Fibroblast of skin of right biceps (primary cell): ENCODE measurements at regions not wholly inside any gene's neighbourhood (a gene's known extent, or its start where the extent isn't known, plus 50 kb on each side); places are given as distances from the start of the nearest gene placed in this dataset.

Experiments
- DNase-seq: peaks from one replicate; pipeline ENCODE4 v3.0.0-alpha.2; 2013

DNA sequence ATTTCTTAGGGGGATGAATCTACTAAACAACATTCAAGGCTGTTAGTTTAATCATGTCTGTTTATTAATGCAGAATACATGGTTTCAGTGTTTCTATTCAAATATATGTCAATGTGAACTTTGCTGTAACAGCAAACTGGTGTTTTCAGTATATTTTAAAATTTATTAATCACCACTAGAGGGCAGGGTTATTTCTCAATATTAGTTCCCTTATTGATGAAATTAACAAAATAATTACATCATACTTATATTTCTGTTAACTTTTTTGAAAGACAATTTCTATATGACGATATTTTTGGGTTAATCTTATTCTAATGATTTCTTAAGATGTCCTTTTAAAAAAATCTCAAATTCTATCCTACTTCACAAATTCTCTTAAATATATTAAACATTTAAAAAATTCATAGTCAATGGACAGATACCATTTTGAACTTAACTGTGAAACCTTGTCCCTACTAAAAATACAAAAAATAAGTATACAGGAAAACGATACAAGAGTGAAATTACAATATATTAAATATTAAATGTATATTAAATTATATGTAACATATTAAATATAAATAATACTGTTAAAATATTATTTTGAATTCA lies 1034.1 kb upstream of the PRMT6 start:
- peak; percentile 22 for DNase-seq

GRCh38 chr1:106027871-106028270 lies 1028.6 kb upstream of the PRMT6 start:
- DNase-seq = no peak

- no peak for DNase-seq
Measured at GRCh38 chr1:106037526-106037925, 1018.9 kb upstream of the PRMT6 start.

GRCh38 chr1:106038260-106038659 lies 1018.2 kb upstream of the PRMT6 start:
- DNase-seq = no peak

GRCh38 chr1:106043971-106044370 lies 1012.5 kb upstream of the PRMT6 start:
- DNase-seq = no peak

DNA sequence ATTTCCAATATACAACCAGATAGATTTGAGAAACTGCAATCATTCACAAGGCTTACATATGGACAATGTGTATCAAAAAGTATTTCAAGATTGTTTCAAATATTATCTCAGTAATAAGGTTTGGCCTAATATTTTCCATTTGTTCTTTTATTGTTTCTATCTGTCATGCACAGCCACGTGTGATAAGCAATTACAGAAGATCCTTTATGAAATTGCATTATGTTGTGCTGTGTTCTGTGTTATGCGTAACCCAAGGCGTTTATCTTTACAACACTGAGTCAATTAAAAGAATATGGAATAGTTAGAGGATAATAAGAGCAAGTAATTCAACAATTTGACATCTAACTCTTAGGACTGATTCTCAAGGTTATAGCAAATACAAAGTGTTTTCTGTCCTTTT lies 1009.3 kb upstream of the PRMT6 start:
- DNase-seq = no peak

- no peak for DNase-seq
Measured at GRCh38 chr1:106049595-106049994, 1006.9 kb upstream of the PRMT6 start.

DNA sequence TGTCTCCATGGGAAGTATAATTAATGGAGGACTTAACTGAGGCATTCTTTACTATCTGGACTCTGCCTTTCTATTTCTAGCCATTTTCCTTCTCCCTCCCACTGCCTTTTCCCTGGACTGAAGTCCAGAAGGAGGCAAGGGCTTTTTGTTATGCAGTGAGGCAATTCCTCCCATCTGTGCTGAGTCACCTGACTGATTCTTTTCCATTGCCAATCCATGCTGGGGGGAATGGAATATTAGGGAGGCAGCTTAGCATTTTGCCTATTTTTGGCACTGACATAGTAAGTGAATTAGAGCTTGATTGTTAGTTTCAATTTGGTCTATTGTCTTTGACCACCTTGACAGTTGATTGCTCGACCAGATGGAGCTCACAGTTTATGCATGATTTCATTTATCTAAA lies 1000.6 kb upstream of the PRMT6 start:
- DNase-seq = no peak

- DNase-seq = no peak
Measured at GRCh38 chr1:106061586-106062495, 994.6 kb upstream of the PRMT6 start.

DNA sequence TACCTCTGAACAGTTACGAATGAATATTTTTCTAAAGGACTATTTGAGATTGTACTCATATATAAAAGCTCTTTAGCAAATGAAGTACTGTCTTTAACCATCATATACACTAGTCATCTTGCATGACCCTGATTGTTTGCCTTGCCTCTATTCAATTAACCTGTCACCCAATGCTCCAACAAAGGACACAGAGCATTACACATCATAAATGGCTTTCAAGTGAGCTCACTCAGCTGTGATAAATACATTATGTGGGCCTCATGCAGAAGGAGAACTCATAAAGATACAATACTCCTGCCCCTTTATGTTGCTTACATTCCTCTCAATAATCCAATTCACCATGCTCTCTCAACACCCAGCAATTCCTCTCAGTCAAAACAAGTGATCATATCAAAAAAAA lies 993.0 kb upstream of the PRMT6 start:
- DNase-seq = no peak

DNA sequence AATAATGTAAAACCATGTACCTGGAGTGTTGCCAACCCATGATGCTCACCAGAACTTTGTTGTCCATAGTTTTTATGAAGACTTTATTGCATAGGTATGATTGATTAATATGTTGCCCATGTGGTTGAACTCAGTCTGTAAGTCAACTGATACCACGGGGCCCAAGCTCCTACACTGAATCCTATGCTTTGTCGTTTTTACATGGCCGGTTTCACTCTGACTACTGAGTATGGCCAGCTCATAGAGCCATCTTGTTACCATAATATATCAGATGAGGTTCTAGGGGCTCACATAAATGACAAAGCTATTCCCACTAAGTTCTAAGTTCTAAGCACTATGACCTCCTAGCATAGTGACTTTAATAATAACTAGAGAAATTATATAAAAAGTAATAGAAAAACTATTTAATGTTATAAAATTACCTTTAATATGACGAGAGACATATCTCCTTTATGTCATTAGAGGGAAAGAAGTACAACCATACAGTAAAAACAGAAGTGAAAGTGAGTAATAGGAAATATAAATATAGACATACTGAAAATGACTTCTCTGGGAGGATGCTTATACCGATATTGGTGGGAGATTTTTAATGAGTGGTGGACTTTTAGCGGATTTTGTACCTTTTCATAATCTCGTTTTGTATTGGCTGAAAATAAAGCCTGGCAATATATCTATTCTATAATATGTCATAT lies 983.4 kb upstream of the PRMT6 start:
- no peak for DNase-seq

DNA sequence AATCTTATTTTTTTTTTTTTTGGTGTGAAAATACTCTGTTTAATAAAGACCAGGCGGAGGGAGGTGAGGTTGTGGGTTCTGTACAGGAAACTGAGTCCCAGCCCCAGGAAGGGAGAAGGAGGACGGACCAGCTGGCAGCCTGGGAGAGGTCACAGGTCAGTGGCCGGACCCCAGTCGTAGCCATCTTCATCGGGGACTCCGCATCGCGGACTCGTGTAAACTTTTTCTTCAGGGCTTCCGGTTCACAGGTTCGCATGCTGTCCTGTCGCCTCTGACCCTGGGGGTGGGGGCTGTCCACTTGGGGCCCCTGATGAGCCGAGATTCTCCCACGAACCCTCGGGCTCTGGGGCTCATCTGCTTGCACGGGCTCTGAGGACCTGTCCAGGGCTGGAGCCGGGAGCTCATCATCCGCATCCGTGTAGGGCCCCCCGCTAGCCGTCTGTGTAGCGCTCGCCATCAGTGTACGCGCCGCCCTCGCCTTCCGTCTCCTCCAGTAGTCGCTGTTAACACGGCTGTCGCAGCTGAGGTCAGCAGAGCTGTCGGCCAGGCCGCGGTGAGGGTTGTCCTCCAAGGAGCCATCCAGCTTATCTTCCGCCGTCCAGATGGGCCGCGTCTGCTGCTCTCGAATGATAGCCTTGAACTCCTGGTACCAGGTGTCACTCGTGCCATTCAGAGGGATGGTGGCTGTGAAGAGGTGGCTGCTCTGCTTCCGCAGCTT lies 975.7 kb upstream of the PRMT6 start:
- peak; percentile 0 for DNase-seq

DNA sequence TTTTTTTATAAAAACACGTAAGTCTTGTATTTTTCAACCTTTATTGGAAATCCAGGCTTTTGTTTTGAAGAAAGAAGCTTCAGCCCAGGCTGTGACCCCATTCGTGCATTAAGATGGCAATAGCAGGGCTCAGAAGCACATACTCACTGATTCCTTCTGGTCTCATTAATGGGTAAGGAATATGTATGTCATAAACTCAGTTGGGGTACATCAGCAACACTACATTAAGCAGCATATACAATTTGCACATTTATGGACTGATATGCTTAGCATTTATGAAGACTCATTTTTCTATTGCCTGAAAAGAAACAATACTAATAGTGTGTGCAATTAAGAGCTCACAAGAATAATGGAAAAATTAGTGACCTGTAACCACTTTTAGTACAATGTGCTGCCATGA lies 945.4 kb upstream of the PRMT6 start:
- DNase-seq = no peak

GRCh38 chr1:106113851-106114250 lies 942.6 kb upstream of the PRMT6 start:
- no peak for DNase-seq

- no peak for DNase-seq
Measured at GRCh38 chr1:106120789-106121188, 935.7 kb upstream of the PRMT6 start.

- no peak for DNase-seq
Measured at GRCh38 chr1:106121728-106122127, 934.7 kb upstream of the PRMT6 start.

DNA sequence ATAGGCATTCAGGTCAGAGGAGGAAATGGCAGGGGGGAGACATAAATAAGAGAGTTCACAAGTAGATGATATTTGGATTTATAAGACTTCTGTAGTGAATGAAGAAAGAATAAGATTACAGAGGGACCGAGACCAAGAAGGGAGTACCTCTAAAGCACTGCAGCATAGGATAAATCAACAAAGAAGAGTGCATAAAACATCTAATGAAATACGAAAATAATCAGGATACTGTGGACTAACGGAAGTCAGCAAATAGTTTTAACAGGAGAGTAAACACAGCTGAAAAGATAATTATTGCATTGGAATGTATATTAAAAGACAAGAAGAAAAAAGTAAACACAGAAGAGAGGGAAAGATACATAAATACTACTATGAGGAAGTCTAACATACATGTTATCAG lies 921.9 kb upstream of the PRMT6 start:
- DNase-seq = no peak

- DNase-seq = no peak
Measured at GRCh38 chr1:106173101-106173500, 883.4 kb upstream of the PRMT6 start.

GRCh38 chr1:106178791-106179190 lies 877.7 kb upstream of the PRMT6 start:
- no peak for DNase-seq

- DNase-seq = no peak
Measured at GRCh38 chr1:106181866-106182265, 874.6 kb upstream of the PRMT6 start.

DNA sequence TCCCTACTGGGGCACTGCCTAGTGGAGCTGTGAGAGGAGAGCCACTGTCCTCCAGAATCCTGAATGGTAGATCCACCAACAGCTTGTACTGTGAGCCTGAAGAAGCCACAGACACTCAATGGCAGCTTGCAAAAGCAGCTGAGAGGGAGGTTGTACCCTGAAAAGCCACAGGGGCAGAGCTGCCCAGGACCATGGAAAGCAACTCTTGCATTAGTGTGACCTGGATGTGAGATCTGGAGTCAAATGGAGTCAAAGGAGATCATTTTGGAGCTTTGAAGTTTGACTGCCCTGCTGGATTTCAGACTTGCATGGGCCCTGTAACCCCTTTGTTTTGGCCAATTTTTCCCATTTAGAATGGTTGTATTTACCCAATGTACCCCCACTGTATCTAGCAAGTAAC lies 871.4 kb upstream of the PRMT6 start:
- DNase-seq = no peak

DNA sequence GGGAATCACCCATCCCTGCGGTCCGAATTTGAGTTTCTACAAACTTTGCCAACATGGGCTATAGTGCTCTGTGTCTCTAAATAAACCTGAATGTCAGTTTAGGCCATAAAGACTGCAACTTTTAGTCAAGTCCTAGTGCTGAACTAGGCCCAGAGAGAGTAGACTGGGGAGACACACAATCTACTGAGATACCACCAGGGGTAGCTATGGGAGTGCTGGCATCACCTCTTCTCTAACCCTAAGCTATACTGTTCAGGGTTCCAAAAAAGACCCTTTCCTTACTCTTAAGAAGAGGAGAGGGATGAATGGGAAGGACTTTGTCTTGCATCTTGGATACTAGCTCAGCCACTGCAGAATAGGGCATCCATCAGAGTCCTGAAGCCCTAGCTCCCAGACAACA lies 866.7 kb upstream of the PRMT6 start:
- DNase-seq = no peak

DNA sequence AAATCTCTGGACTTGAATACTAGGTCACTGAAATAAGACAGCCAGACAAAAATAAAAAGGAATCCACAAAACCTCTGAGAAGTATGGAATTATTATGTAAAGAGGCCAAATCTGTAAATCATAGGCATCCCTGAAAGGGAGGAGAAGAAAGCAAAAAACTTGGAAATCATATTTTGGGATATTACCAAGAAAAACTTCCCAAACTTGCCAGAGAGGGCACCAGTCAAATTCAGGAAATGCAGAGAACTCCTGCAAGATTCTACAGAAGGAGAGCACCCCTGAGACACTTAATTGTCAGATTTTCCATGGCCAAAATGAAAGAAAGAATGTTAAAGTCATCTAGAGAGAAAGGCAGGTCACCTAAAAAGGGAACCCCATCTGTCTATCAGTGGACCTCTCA lies 862.3 kb upstream of the PRMT6 start:
- no peak for DNase-seq
